HG03095 (cell line): ENCODE measurements at regions not wholly inside any gene's neighbourhood (a gene's known extent, or its start where the extent isn't known, plus 50 kb on each side); places are given as distances from the start of the nearest gene placed in this dataset.

Experiments used
- ATAC-seq: cut with Tn5 transposase; IDR thresholded peaks from one replicate; pipeline ENCODE4 v1.9.1; 2021; ENCODE audit warnings: moderate library complexity; ENCODE audit not compliant: unreplicated experiment

DNA sequence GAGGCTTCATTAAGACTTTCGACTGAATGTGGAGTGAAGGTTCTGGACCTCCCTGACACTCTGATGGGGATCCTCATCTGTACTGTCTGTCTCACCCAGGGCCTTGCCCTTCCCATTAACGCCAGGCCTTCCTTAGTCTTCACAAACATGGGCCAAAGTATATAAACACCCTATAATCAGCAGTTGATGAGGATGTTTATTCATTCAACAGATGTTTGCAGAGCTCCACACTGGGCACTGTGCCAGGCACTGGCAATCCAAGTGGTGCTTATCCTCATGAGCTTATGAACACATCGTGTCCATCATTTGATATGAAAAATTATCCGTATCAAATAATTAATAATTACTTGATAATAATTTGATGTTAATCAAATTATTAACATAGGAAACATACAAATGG, 454.4 kb downstream of the FUT8 start:
- no peak for ATAC-seq

DNA sequence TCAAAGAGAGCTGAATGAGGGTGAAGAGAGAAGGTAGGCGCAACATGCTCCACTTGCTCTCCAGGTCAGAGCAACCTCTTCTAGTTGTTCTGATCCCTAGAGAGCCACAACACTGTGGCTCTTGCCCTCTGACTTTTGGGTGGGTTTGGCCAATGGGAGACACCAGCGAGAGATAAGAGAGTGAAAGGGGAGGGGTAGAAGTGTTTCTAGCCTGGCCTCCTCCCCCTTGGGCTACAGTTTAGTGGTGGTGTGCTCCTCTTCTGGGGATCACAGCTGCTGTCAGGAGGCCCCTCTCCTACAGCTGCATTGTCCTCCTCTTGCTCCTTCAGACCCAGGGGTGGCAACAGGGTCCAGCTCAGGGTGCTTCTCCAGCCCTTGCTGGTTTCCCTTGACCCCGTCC, 454.8 kb downstream of the FUT8 start:
- no peak for ATAC-seq

GRCh38 chr14:65872536-65872935, 460.0 kb downstream of the FUT8 start:
- ATAC-seq = no peak

DNA sequence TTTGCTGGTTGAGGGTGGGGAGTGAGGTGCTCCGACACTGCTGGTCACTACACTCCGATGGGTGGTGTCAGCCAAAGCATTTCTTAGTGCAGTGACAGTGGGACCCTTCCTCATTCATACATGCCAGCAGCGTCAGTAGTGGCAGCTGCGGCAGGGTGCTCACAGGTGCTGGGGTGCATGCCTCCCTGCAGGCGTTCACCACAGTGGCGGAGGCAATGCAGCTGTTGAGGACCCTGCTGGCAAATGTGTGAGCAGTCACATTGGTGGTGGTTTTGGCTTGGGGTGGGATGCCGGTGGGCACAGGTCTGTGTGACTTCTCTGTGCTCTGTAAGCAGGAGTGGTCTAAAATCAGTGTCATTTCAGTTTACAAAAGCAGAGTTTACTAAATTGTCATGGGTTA, 464.6 kb downstream of the FUT8 start:
- ATAC-seq = no peak

- ATAC-seq = no peak
Observed at GRCh38 chr14:65877624-65878023, 465.1 kb downstream of the FUT8 start.

- no peak for ATAC-seq
Observed at GRCh38 chr14:65878586-65878985, 466.1 kb downstream of the FUT8 start.

GRCh38 chr14:65879248-65880009, 466.9 kb downstream of the FUT8 start:
- ATAC-seq = no peak

- no peak for ATAC-seq
Observed at GRCh38 chr14:65880507-65880906, 468.0 kb downstream of the FUT8 start.

DNA sequence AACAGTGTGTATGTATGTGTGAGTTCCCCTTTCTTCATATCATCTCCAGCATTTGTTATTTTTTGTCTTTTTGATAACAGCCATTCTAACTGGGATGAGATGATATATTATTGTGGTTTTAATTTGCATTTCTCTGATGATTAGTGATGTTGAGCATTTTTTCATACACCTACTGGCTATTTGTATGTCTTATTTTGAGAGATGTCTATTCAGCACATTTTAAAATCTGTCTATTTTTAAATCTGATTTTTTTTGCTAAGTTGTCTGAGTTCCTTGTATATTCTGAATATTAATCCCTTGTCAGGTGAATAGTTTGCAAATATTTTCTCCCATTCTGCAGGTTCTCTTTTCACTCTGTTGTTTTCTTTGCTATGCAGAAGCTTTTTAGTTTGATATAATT, 469.1 kb downstream of the FUT8 start:
- ATAC-seq = no peak

GRCh38 chr14:65888677-65889076, 476.1 kb downstream of the FUT8 start:
- ATAC-seq = no peak

- no peak for ATAC-seq
Observed at GRCh38 chr14:65892315-65892714, 479.8 kb downstream of the FUT8 start.

GRCh38 chr14:65900164-65900563, 487.6 kb downstream of the FUT8 start:
- no peak for ATAC-seq

- ATAC-seq = no peak
Observed at GRCh38 chr14:65901595-65901994, 489.1 kb downstream of the FUT8 start.

GRCh38 chr14:65904988-65905387, 492.5 kb downstream of the FUT8 start:
- ATAC-seq = no peak

GRCh38 chr14:65906344-65906743, 493.8 kb downstream of the FUT8 start:
- no peak for ATAC-seq

- ATAC-seq = no peak
Observed at GRCh38 chr14:65906948-65907347, 494.4 kb downstream of the FUT8 start.

DNA sequence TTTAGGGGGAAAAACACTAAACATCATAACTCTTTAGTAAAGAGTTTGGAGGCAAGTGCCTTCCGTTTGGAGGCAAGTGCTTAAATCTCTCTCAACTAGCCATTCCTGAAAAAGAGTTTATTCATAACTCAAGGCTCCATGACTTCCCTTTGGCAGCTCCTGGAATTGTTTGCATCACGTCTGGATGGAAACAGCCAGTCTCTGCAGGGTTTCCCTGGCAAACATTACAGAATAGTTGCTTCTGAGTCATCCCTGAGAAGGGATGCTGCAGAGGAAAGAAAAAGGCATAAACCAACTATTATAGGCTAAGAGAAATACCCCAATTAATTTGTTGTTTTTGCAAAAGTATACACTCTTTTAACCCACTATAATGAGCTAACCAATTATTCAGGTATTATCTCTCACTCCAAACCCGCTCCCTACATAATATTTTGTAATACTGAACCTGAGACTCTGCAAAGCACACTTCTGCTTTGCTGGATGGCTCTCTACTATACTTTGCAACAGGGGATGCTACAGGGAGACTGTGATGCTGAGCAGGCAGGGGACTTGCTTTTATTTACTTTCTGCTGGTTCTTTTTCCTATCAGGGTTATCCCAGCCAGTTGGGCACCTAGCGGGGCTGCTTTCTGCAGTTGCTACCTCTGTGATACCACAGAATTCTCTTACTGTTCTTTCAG, 497.7 kb downstream of the FUT8 start:
- no peak for ATAC-seq

DNA sequence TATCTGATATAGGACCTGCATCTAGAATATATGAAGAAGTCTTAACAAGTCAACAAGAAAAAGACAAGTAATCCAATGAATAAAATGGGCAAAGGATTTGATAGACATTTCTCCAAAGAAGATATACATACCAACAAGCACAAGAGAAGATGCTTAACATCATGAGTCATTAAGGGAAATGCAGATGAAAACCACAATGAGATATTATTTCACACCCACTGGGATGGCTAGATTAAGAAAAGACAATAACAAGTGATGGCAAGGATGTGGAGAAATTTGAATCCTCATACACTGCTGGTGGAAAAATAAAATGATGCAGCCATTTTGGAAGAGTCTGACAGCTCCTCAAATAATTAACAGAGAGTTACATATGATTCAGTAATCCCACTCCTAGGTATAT, 502.6 kb downstream of the FUT8 start:
- ATAC-seq = no peak

GRCh38 chr14:65916055-65916454, 503.5 kb downstream of the FUT8 start:
- no peak for ATAC-seq

GRCh38 chr14:65920996-65921395, 508.5 kb downstream of the FUT8 start:
- ATAC-seq = no peak

GRCh38 chr14:65922142-65922541, 509.6 kb downstream of the FUT8 start:
- ATAC-seq = no peak

GRCh38 chr14:65926504-65926903, 514.0 kb downstream of the FUT8 start:
- no peak for ATAC-seq
